AG04450 (cell line): ENCODE measurements at regions not wholly inside any gene's neighbourhood (a gene's known extent, or its start where the extent isn't known, plus 50 kb on each side); places are given as distances from the start of the nearest gene placed in this dataset.

Experiments
- CTCF ChIA-PET: fragments of 300-600, 350-600 bp; formaldehyde crosslinking; extraction: SDS; loops from one replicate; lab custom pipeline; 2022; ENCODE audit warnings: antibody characterized with exemption, inconsistent platforms; lab: Charles Lee
- POLR2A ChIA-PET: fragments of 350-600 bp; formaldehyde crosslinking; extraction: SDS; loops from one replicate; lab custom pipeline; 2021; ENCODE audit warnings: antibody characterized with exemption, inconsistent platforms; lab: Yijun Ruan, JAX
- DNase-seq: peaks from one replicate; pipeline ENCODE4 v3.0.0-alpha.2; 2011; ENCODE audit warnings: low read depth, low spot score
- H3K27ac ChIP-seq: one replicate; pipeline ENCODE4 v1.5.1; 2012; ENCODE audit warnings: low read depth, low read length, control low read depth
- H3K27me3 ChIP-seq: one replicate; pipeline ENCODE4 v1.6.0; 2012; ENCODE audit warnings: low read length; ENCODE audit not compliant: control insufficient read depth, insufficient read depth
- H3K4me3 ChIP-seq: 2 replicates; pipeline ENCODE4 v1.5.1; 2011; ENCODE audit warnings: mild to moderate bottlenecking, low read depth, low read length, control low read depth
- H3K9me3 ChIP-seq: 2 replicates; pipeline ENCODE4 v1.5.1; 2012; ENCODE audit warnings: low read length; ENCODE audit not compliant: control insufficient read depth, insufficient read depth
- TF ChIP-seq, protein P1 (sequence below): IDR thresholded peaks from 2 replicates; pipeline ENCODE4 v1.5.1; 2011; ENCODE audit warnings: low read depth, low read length, control low read depth, inconsistent platforms

DNA sequence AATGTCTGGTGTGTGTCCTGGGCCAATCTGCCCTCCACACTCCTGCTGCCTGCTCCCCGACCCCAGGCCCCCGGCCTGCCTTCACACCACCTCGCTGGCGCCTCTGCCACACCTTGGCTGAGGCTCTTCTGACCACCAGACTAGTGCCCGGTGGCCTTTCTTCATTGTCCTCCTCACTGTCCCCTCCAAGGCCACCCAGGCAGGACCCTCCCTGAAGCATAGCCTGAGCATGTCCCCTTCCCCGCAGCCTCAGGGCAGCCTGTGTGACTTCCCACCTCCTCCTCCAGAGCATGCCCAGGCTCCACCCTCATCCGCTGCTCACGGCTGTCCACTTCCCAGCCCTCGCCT, 154.6 kb downstream of the OLFM1 start:
- no peak overlapping the region for H3K27ac ChIP-seq
- no peaks in the 10 kb centered on the region for H3K27me3 ChIP-seq
- TF ChIP-seq, protein P1, sequence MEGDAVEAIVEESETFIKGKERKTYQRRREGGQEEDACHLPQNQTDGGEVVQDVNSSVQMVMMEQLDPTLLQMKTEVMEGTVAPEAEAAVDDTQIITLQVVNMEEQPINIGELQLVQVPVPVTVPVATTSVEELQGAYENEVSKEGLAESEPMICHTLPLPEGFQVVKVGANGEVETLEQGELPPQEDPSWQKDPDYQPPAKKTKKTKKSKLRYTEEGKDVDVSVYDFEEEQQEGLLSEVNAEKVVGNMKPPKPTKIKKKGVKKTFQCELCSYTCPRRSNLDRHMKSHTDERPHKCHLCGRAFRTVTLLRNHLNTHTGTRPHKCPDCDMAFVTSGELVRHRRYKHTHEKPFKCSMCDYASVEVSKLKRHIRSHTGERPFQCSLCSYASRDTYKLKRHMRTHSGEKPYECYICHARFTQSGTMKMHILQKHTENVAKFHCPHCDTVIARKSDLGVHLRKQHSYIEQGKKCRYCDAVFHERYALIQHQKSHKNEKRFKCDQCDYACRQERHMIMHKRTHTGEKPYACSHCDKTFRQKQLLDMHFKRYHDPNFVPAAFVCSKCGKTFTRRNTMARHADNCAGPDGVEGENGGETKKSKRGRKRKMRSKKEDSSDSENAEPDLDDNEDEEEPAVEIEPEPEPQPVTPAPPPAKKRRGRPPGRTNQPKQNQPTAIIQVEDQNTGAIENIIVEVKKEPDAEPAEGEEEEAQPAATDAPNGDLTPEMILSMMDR = no peak
- peaks cover 81% of the 10 kb centered on the region for H3K9me3 ChIP-seq
- no peak overlapping the region for H3K4me3 ChIP-seq
- DNase-seq = no peak
- ChIA-PET CTCF (no interaction called here), POLR2A (no interaction called here)

DNA sequence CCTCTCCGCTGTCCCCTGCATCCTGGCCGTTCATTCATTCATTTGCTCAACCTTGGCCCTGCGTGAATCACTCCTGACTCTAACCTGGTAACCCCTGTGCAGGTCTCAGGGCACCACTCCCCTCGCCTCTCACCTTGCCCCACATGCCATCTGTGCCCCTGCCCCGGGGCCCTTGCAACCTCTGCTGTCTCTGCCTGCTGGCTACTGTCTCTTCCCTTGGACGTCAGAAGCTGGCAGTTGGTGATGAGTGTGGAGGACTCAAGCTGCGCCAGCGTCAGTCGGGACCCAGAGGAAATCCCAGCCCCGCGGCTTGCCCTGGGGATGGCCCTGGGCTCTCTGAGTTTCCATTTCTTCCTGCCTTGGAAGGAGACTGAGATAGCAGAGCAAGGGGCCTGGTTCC, 154.9 kb downstream of the OLFM1 start:
- ChIA-PET POLR2A (no interaction called here), CTCF (no interaction called here)
- TF ChIP-seq, protein P1 = no peak
- H3K27me3 ChIP-seq = no peaks in the 10 kb centered on the region
- DNase-seq = no peak
- H3K27ac ChIP-seq = no peak overlapping the region
- H3K4me3 ChIP-seq = no peak overlapping the region
- H3K9me3 ChIP-seq = peaks cover 83% of the 10 kb centered on the region

DNA sequence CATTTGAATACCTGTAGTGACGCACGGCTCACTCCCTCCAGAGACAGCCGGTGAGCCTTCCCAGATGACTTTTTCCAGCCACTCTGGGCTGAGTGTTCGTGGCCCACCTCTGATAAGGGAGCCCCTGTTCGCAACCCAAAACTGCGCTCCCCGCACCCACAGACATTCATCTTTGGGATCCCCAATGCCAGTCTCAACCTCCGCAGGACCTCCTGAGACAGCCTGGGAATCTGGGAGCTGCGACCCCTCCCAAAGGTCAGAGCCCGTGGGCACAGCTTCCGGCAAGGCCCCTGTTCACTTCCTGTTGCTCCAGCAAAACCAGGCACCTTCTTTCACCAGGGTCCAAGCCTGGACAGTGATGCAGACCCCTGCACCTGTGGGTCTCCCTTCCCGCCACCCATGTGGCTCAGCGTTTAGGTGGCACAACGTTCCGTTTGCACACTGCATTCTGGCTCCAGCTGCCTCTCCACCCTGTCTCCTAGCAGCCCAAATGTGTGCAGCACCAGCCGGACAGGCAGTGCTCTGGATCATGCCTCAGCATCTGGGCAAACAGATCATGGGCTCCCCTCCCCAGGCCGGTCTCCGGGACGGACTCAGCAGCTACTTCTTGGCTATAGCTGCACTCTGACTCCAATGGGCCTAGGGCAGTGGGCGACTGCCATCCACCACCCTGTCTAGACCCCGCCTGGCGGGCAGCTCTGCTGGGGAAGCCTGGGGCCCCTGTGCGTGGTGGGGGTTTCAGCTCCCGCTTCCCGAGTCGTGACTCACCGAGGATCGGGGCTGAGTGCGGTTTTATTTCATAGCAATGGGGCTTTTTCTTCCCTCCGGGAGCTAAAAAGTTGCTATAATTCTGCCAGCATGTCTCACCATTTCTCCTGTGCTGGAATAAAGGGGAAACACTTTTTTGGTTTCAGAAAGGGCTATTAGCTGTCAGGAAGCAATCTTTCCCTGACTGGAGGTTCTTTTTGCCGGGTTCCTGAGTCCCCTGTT, 156.0 kb downstream of the OLFM1 start:
- no peak overlapping the region for H3K4me3 ChIP-seq
- TF ChIP-seq, protein P1 = no peak
- CTCF ChIA-PET = no interaction called here
- H3K9me3 ChIP-seq = peaks cover 91% of the 10 kb centered on the region
- POLR2A ChIA-PET = no interaction called here
- no peak for DNase-seq
- H3K27me3 ChIP-seq = no peaks in the 10 kb centered on the region
- H3K27ac ChIP-seq = no peak overlapping the region

DNA sequence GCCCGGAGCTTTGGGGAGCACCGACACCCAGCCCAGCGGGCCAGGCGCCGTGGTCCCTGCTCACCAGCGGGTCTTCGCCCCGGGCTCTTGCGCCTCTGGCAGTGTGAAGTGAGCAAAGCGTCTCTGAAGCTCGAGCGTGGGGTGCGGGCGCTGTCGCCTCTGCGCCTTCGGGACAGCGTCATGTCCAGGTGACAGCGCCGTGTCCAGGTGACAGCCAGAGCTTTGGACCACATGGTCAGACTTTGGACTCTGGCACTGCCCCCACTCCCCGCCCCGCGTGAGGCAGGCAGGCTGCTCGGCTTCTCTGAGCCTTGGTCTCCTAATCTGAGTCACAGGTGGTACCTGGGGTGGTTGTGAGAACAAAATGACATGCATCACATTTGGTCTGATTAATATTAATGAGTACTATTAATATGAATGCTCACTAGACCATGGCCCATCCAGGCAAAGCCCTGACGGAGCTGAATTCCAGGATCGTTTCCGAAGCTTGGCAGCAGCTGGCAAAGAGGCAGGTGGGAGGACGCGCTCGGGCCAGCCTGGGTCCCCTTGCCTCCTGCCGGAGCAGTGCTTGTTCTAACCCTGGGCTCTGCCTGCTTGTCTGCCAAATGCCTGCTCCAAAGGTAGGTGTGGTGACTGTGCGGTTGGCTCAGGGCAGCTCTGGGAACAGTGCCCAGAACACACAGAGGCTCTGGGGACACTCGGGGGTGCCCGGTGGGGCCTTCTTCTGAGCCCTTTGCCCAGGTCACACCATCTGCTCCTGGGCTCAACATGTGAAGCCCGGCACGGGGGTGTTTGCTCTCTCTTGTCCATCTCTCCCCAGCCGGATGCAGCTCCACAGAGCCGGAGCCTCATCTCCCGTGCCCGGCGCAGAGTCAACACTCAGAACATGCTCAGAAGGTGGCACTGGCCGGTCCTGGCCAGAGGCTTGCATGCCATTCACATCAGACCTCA, 157.1 kb downstream of the OLFM1 start:
- POLR2A ChIA-PET = no interaction called here
- no peak overlapping the region for H3K4me3 ChIP-seq
- H3K9me3 ChIP-seq = peaks cover 96% of the 10 kb centered on the region
- H3K27ac ChIP-seq = no peak overlapping the region
- DNase-seq = no peak
- TF ChIP-seq, protein P1 = no peak
- CTCF ChIA-PET = no interaction called here
- H3K27me3 ChIP-seq = no peaks in the 10 kb centered on the region
